ENCODE measurements at regions not wholly inside any gene's neighbourhood (a gene's known extent, or its start where the extent isn't known, plus 50 kb on each side); places are given as distances from the start of the nearest gene placed in this dataset.

- no peak for TF ChIP-seq CTCF (IDR thresholded peaks at IDR 0.05; ENCODE audit: control extremely low read depth, extremely low read depth)
- DNase-seq (no peak), ATAC-seq (ENCODE audit: insufficient read depth, low FRiP score) (no peak)
- H3K9me3 ChIP-seq (ENCODE audit: control insufficient read depth in 4 of 4, insufficient read depth in 3 of 4, low read length in 3 of 4) = peaks cover 0 to 5% (median 5%) of the 10 kb centered on the region in 4 donors
- H3K4me1 ChIP-seq (ENCODE audit: control insufficient read depth in 5 of 5, insufficient read depth in 5 of 5, low read length in 5 of 5) = no peaks in the 10 kb centered on the region
- no peaks in the 10 kb centered on the region for H3K36me3 ChIP-seq (ENCODE audit: control insufficient read depth in 4 of 4, insufficient read depth in 4 of 4, low read length in 4 of 4)
- 88 to 90% methylated on average over 1 of the region's 1 CpG for WGBS, 2 donors
- H3K4me3 ChIP-seq = no peak overlapping the region
- H3K9ac ChIP-seq (ENCODE audit: insufficient read depth in 1 of 2, low read length in 2 of 2) = no peak overlapping the region
- no peaks in the 10 kb centered on the region for H3K27me3 ChIP-seq (ENCODE audit: control insufficient read depth in 3 of 3, insufficient read depth in 3 of 3, low read length in 2 of 3)
- H3K27ac ChIP-seq (ENCODE audit: low read depth in 1 of 2, low read length in 1 of 2) = no peak overlapping the region
These were observed 143.8 kb downstream of the ETAA1 start for GRCh38 chr2:67540962-67541361.

- Histone ChIP-seq H3K4me3 (no peak overlapping the region), H3K9me3 (ENCODE audit: control insufficient read depth in 4 of 4, insufficient read depth in 3 of 4, low read length in 3 of 4) (peaks cover 0 to 5% (median 5%) of the 10 kb centered on the region in 4 donors), H3K9ac (ENCODE audit: insufficient read depth in 1 of 2, low read length in 2 of 2) (no peak overlapping the region), H3K27ac (ENCODE audit: low read depth in 1 of 2, low read length in 1 of 2) (no peak overlapping the region), H3K36me3 (ENCODE audit: control insufficient read depth in 4 of 4, insufficient read depth in 4 of 4, low read length in 4 of 4) (no peaks in the 10 kb centered on the region), H3K4me1 (ENCODE audit: control insufficient read depth in 5 of 5, insufficient read depth in 5 of 5, low read length in 5 of 5) (no peaks in the 10 kb centered on the region), H3K27me3 (ENCODE audit: control insufficient read depth in 3 of 3, insufficient read depth in 3 of 3, low read length in 2 of 3) (no peaks in the 10 kb centered on the region)
- DNase-seq = no peak
- no peak for ATAC-seq (ENCODE audit: insufficient read depth, low FRiP score)
- 53 to 95% methylated on average over 2 of the region's 2 CpGs for WGBS, 2 donors
- TF ChIP-seq CTCF (IDR thresholded peaks at IDR 0.05; ENCODE audit: control extremely low read depth, extremely low read depth) = no peak
These were observed 147.2 kb downstream of the ETAA1 start for GRCh38 chr2:67544286-67544685.

GRCh38 chr2:67548317-67549201 is 151.4 kb downstream of the ETAA1 start:
- Histone ChIP-seq H3K9me3 (ENCODE audit: control insufficient read depth in 4 of 4, insufficient read depth in 3 of 4, low read length in 3 of 4) (no peaks in the 10 kb centered on the region), H3K36me3 (ENCODE audit: control insufficient read depth in 4 of 4, insufficient read depth in 4 of 4, low read length in 4 of 4) (no peaks in the 10 kb centered on the region), H3K27me3 (ENCODE audit: control insufficient read depth in 3 of 3, insufficient read depth in 3 of 3, low read length in 2 of 3) (no peaks in the 10 kb centered on the region), H3K4me3 (no peak overlapping the region), H3K27ac (ENCODE audit: low read depth in 1 of 2, low read length in 1 of 2) (no peak overlapping the region), H3K4me1 (ENCODE audit: control insufficient read depth in 5 of 5, insufficient read depth in 5 of 5, low read length in 5 of 5) (no peaks in the 10 kb centered on the region), H3K9ac (ENCODE audit: insufficient read depth in 1 of 2, low read length in 2 of 2) (no peak overlapping the region)
- DNase-seq (no peak), ATAC-seq (ENCODE audit: insufficient read depth, low FRiP score) (no peak)
- 67 to 79% methylated on average over 5 of the region's 5 CpGs for WGBS, 2 donors
- no peak for TF ChIP-seq CTCF (IDR thresholded peaks at IDR 0.05; ENCODE audit: control extremely low read depth, extremely low read depth)
